HG03196 (cell line): ENCODE measurements at regions not wholly inside any gene's neighbourhood (a gene's known extent, or its start where the extent isn't known, plus 50 kb on each side); places are given as distances from the start of the nearest gene placed in this dataset.
"Not testable (repeated sequence)": the region's sequence is repeated elsewhere in the genome, so short reads cannot be mapped to it uniquely, and the experiment has no call there.

Source experiments
- ATAC-seq: cut with Tn5 transposase; IDR thresholded peaks from one replicate; pipeline ENCODE4 v1.9.1; 2021; ENCODE audit not compliant: unreplicated experiment

GRCh38 chr5:24112420-24112819, 532.4 kb downstream of the CDH10 start:
- no peak for ATAC-seq

GRCh38 chr5:24118351-24118750, 526.4 kb downstream of the CDH10 start:
- ATAC-seq = no peak

- ATAC-seq = no peak
These were observed 509.2 kb downstream of the CDH10 start for GRCh38 chr5:24135536-24135935.

GRCh38 chr5:24141046-24141445, 503.7 kb downstream of the CDH10 start:
- ATAC-seq = no peak

- ATAC-seq = no peak
These were observed 502.4 kb downstream of the CDH10 start for GRCh38 chr5:24142341-24142740.

GRCh38 chr5:24145806-24146205, 499.0 kb downstream of the CDH10 start:
- ATAC-seq = no peak

- no peak for ATAC-seq
These were observed 483.2 kb downstream of the CDH10 start for GRCh38 chr5:24161559-24161958.

GRCh38 chr5:24162343-24162742, 482.4 kb downstream of the CDH10 start:
- no peak for ATAC-seq

- no peak for ATAC-seq
These were observed 481.7 kb downstream of the CDH10 start for GRCh38 chr5:24163091-24163490.

- no peak for ATAC-seq
These were observed 477.0 kb downstream of the CDH10 start for GRCh38 chr5:24167806-24168205.

- no peak for ATAC-seq
These were observed 474.8 kb downstream of the CDH10 start for GRCh38 chr5:24170026-24170425.

- not testable (repeated sequence) for ATAC-seq
These were observed 473.8 kb downstream of the CDH10 start for GRCh38 chr5:24170930-24171329.

- no peak for ATAC-seq
These were observed 467.0 kb downstream of the CDH10 start for GRCh38 chr5:24177821-24178220.

GRCh38 chr5:24183981-24184380, 460.8 kb downstream of the CDH10 start:
- no peak for ATAC-seq

- ATAC-seq = no peak
These were observed 456.4 kb downstream of the CDH10 start for GRCh38 chr5:24188216-24188925.

- ATAC-seq = no peak
These were observed 448.0 kb downstream of the CDH10 start for GRCh38 chr5:24196789-24197188.

GRCh38 chr5:24208686-24209106, 436.1 kb downstream of the CDH10 start:
- ATAC-seq = no peak

- ATAC-seq = no peak
These were observed 429.7 kb downstream of the CDH10 start for GRCh38 chr5:24215114-24215513.

GRCh38 chr5:24222876-24223275, 421.9 kb downstream of the CDH10 start:
- ATAC-seq = no peak

- ATAC-seq = no peak
These were observed 419.7 kb downstream of the CDH10 start for GRCh38 chr5:24225051-24225450.

GRCh38 chr5:24226479-24226878, 418.3 kb downstream of the CDH10 start:
- ATAC-seq = no peak

- ATAC-seq = not testable (repeated sequence)
These were observed 416.9 kb downstream of the CDH10 start for GRCh38 chr5:24227881-24228280.

GRCh38 chr5:24232041-24232440, 412.7 kb downstream of the CDH10 start:
- ATAC-seq = no peak
